ENCODE measurements at regions not wholly inside any gene's neighbourhood (a gene's known extent, or its start where the extent isn't known, plus 50 kb on each side); places are given as distances from the start of the nearest gene placed in this dataset.

GRCh38 chr18:77187189-77187588 is 54.6 kb upstream of the MBP start:
- DNase-seq (ENCODE audit: low read depth in 2 of 2): no peak

GRCh38 chr18:77191071-77191751 is 58.4 kb upstream of the GALR1 start:
- DNase-seq (ENCODE audit: low read depth in 2 of 2): peak; percentile 60 to 63

- no peak for DNase-seq (ENCODE audit: low read depth in 2 of 2)
Observed at GRCh38 chr18:77197073-77197472, 52.6 kb upstream of the GALR1 start.

GRCh38 chr18:77198663-77199062 is 51.0 kb upstream of the GALR1 start:
- DNase-seq (ENCODE audit: low read depth in 2 of 2): no peak

GRCh38 chr18:77199707-77200106 is 49.9 kb upstream of the GALR1 start:
- no peak for DNase-seq (ENCODE audit: low read depth in 2 of 2)

Data from fibroblast of skin of left biceps (primary cell).